ENCODE measurements at regions not wholly inside any gene's neighbourhood (a gene's known extent, or its start where the extent isn't known, plus 50 kb on each side); places are given as distances from the start of the nearest gene placed in this dataset.

GRCh38 chr4:12242354-12242753, 813.7 kb upstream of the HS3ST1 start:
- TF ChIP-seq CTCF (conservative IDR thresholded peaks at IDR 0.05) (no peak), EZH2 (IDR thresholded peaks at IDR 0.05; ENCODE audit: low read depth) (no peak)

Measured in PC-9 (cell line).